Caki2 (cell line): ENCODE measurements at regions not wholly inside any gene's neighbourhood (a gene's known extent, or its start where the extent isn't known, plus 50 kb on each side); places are given as distances from the start of the nearest gene placed in this dataset.
A peak's percentile ranks its signal among the peaks of the same experiment; 100 is the strongest.
"Not testable (repeated sequence)": the region's sequence is repeated elsewhere in the genome, so short reads cannot be mapped to it uniquely, and the experiment has no call there.

Experiments
- DNase-seq: peaks from one replicate; pipeline ENCODE4 v3.0.0-alpha.2; 2015; ENCODE audit warnings: low read depth
- in situ Hi-C: cut with HindIII; loops from 2 replicates; pipeline ENCODE4 v1.10.0; 2016; ENCODE audit warnings: low sequenced_read_pairs, low pct_unique_long_range_greater_than_20kb, mixed read lengths

GRCh38 chr3:64369390-64369789, 144.1 kb upstream of the PRICKLE2 start:
- no peak for DNase-seq
- in situ Hi-C loops = no loop called here

- no peak for DNase-seq
- in situ Hi-C loops = no loop called here
These were observed 143.2 kb upstream of the PRICKLE2 start for GRCh38 chr3:64368257-64369020.

- in situ Hi-C loops = no loop called here
- no peak for DNase-seq
These were observed 140.6 kb upstream of the PRICKLE2 start for GRCh38 chr3:64365877-64366276.

- DNase-seq = no peak
- in situ Hi-C loops = no loop called here
These were observed 138.6 kb upstream of the PRICKLE2 start for GRCh38 chr3:64363842-64364241.

GRCh38 chr3:64361962-64362735, 136.9 kb upstream of the PRICKLE2 start:
- DNase-seq = no peak
- in situ Hi-C loops = no loop called here

GRCh38 chr3:64361036-64361435, 135.8 kb upstream of the PRICKLE2 start:
- in situ Hi-C loops, DNase-seq: not testable (repeated sequence)

GRCh38 chr3:64360280-64360679, 135.0 kb upstream of the PRICKLE2 start:
- in situ Hi-C loops = no loop called here
- no peak for DNase-seq

GRCh38 chr3:64359735-64360134, 134.5 kb upstream of the PRICKLE2 start:
- in situ Hi-C loops = no loop called here
- DNase-seq = no peak

GRCh38 chr3:64358853-64359252, 133.6 kb upstream of the PRICKLE2 start:
- no peak for DNase-seq
- in situ Hi-C loops = no loop called here

- no peak for DNase-seq
- in situ Hi-C loops = no loop called here
These were observed 132.9 kb upstream of the PRICKLE2 start for GRCh38 chr3:64358176-64358575.

- in situ Hi-C loops = no loop called here
These were observed 132.2 kb upstream of the PRICKLE2 start for GRCh38 chr3:64357481-64357880.

GRCh38 chr3:64355401-64355807, 130.1 kb upstream of the PRICKLE2 start:
- DNase-seq = peak; percentile 10
- in situ Hi-C loops = no loop called here

More at GRCh38 chr3:64357481-64357880, 132.2 kb upstream of the PRICKLE2 start:
- no peak for DNase-seq

GRCh38 chr3:64354956-64355355, 129.7 kb upstream of the PRICKLE2 start:
- in situ Hi-C loops = no loop called here
- DNase-seq = no peak

- no peak for DNase-seq
- in situ Hi-C loops = no loop called here
These were observed 129.0 kb upstream of the PRICKLE2 start for GRCh38 chr3:64354221-64354620.

GRCh38 chr3:64353226-64353625, 128.0 kb upstream of the PRICKLE2 start:
- in situ Hi-C loops = no loop called here
- no peak for DNase-seq

GRCh38 chr3:64352639-64352992, 127.3 kb upstream of the PRICKLE2 start:
- DNase-seq = no peak
- in situ Hi-C loops = no loop called here

GRCh38 chr3:64351713-64352638, 126.7 kb upstream of the PRICKLE2 start:
- in situ Hi-C loops = no loop called here
- DNase-seq = no peak

GRCh38 chr3:64349551-64349950, 124.3 kb upstream of the PRICKLE2 start:
- no peak for DNase-seq
- in situ Hi-C loops = no loop called here

- DNase-seq = no peak
- in situ Hi-C loops = no loop called here
These were observed 120.1 kb upstream of the PRICKLE2 start for GRCh38 chr3:64345371-64345770.
